SU-DHL-6 (cell line): ENCODE measurements at regions not wholly inside any gene's neighbourhood (a gene's known extent, or its start where the extent isn't known, plus 50 kb on each side); places are given as distances from the start of the nearest gene placed in this dataset.

Source experiments
- EZH2phosphoT487 ChIP-seq: fragments of 200-600 bp; sonication (generic), shearing (Covaris generic); conservative IDR thresholded peaks from 2 replicates; pipeline ENCODE4 v1.6.1; 2018; ENCODE audit warnings: mild to moderate bottlenecking, antibody characterized with exemption, low read length, moderate library complexity, mixed read lengths
- TF ChIP-seq, protein P1 (sequence below): fragments of 200-600 bp; sonication (generic); IDR thresholded peaks from one replicate; pipeline ENCODE4 v1.5.1; 2017; ENCODE audit warnings: antibody characterized with exemption, mild to moderate bottlenecking, low read length, moderate library complexity; ENCODE audit not compliant: insufficient read depth, poor library complexity, severe bottlenecking

DNA sequence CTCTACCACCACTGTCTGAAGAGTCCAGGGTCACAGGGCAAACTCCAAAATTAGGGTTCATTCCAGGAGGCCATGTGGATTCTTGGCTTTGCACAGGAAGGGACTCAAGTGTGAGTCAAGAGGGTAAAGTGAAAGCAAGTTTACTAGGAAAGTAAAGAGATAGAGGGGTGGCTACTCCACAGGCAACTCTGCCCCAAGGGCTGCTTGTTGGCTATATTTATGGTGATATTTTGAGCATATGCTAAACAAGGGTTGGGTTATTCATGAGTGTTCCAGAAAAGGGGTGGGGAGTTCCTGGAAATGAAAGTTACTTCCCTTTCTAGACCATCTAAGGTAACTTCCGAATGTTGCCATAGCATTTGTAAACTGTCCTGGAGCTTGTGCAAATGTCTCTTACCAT is 1222.0 kb upstream of the TENM3 start:
- TF ChIP-seq, protein P1, sequence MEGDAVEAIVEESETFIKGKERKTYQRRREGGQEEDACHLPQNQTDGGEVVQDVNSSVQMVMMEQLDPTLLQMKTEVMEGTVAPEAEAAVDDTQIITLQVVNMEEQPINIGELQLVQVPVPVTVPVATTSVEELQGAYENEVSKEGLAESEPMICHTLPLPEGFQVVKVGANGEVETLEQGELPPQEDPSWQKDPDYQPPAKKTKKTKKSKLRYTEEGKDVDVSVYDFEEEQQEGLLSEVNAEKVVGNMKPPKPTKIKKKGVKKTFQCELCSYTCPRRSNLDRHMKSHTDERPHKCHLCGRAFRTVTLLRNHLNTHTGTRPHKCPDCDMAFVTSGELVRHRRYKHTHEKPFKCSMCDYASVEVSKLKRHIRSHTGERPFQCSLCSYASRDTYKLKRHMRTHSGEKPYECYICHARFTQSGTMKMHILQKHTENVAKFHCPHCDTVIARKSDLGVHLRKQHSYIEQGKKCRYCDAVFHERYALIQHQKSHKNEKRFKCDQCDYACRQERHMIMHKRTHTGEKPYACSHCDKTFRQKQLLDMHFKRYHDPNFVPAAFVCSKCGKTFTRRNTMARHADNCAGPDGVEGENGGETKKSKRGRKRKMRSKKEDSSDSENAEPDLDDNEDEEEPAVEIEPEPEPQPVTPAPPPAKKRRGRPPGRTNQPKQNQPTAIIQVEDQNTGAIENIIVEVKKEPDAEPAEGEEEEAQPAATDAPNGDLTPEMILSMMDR, result no peak
- no peak for TF ChIP-seq EZH2phosphoT487
